H4 (cell line): ENCODE measurements at regions not wholly inside any gene's neighbourhood (a gene's known extent, or its start where the extent isn't known, plus 50 kb on each side); places are given as distances from the start of the nearest gene placed in this dataset.
A peak's percentile ranks its signal among the peaks of the same experiment; 100 is the strongest.

Experiments used
- DNase-seq: peaks from one replicate; pipeline ENCODE4 v3.0.0-alpha.2; 2015; ENCODE audit warnings: low spot score

- peak; percentile 66 for DNase-seq
These were observed 162.9 kb downstream of the GXYLT1 start for GRCh38 chr12:41981758-41982157.

GRCh38 chr12:41981013-41981412, 163.7 kb downstream of the GXYLT1 start:
- DNase-seq, result no peak

- DNase-seq, result no peak
These were observed 164.3 kb downstream of the GXYLT1 start for GRCh38 chr12:41980390-41980789.

- no peak for DNase-seq
These were observed 165.1 kb downstream of the GXYLT1 start for GRCh38 chr12:41979574-41979973.

- no peak for DNase-seq
These were observed 172.1 kb downstream of the GXYLT1 start for GRCh38 chr12:41972598-41972997.

- no peak for DNase-seq
These were observed 172.5 kb downstream of the GXYLT1 start for GRCh38 chr12:41972196-41972595.

GRCh38 chr12:41970744-41971143, 173.9 kb downstream of the GXYLT1 start:
- peak; percentile 7 for DNase-seq

GRCh38 chr12:41968599-41968998, 176.1 kb downstream of the GXYLT1 start:
- DNase-seq, result no peak

GRCh38 chr12:41967668-41968500, 176.8 kb downstream of the GXYLT1 start:
- DNase-seq, result no peak

- no peak for DNase-seq
These were observed 177.8 kb downstream of the GXYLT1 start for GRCh38 chr12:41966916-41967315.

GRCh38 chr12:41966001-41966400, 178.7 kb downstream of the GXYLT1 start:
- no peak for DNase-seq

- DNase-seq, result no peak
These were observed 181.3 kb downstream of the GXYLT1 start for GRCh38 chr12:41963398-41963797.

- DNase-seq, result no peak
These were observed 182.5 kb downstream of the GXYLT1 start for GRCh38 chr12:41962171-41962572.

- no peak for DNase-seq
These were observed 185.4 kb downstream of the GXYLT1 start for GRCh38 chr12:41959271-41959670.

- DNase-seq, result no peak
These were observed 188.3 kb downstream of the GXYLT1 start for GRCh38 chr12:41956353-41956752.

GRCh38 chr12:41950455-41950854, 194.2 kb downstream of the GXYLT1 start:
- no peak for DNase-seq

- DNase-seq, result no peak
These were observed 198.6 kb downstream of the GXYLT1 start for GRCh38 chr12:41946106-41946505.

- peak; percentile 11 for DNase-seq
These were observed 200.5 kb downstream of the GXYLT1 start for GRCh38 chr12:41944216-41944615.

GRCh38 chr12:41943671-41944070, 201.0 kb downstream of the GXYLT1 start:
- DNase-seq, result no peak

- DNase-seq, result no peak
These were observed 202.3 kb downstream of the GXYLT1 start for GRCh38 chr12:41942354-41942753.

GRCh38 chr12:41941079-41941478, 203.6 kb downstream of the GXYLT1 start:
- no peak for DNase-seq

- DNase-seq, result no peak
These were observed 204.1 kb downstream of the GXYLT1 start for GRCh38 chr12:41940571-41940970.

GRCh38 chr12:41936333-41936732, 208.3 kb downstream of the GXYLT1 start:
- peak; percentile 6 for DNase-seq

- DNase-seq, result no peak
These were observed 208.8 kb downstream of the GXYLT1 start for GRCh38 chr12:41935911-41936310.
